ENCODE measurements at regions not wholly inside any gene's neighbourhood (a gene's known extent, or its start where the extent isn't known, plus 50 kb on each side); places are given as distances from the start of the nearest gene placed in this dataset.

GRCh38 chr7:54397836-54398612 lies 144.2 kb upstream of the VSTM2A start:
- no peak for TF ChIP-seq CTCF (IDR thresholded peaks at IDR 0.05)
- TF ChIP-seq TCF7L2 (IDR thresholded peaks at IDR 0.05; ENCODE audit: low read depth, low read length) = no peak
- TF ChIP-seq POLR2AphosphoS5 (IDR thresholded peaks at IDR 0.05; ENCODE audit: low read depth, low read length) = no peak
- TF ChIP-seq REST (IDR thresholded peaks at IDR 0.05; ENCODE audit: insufficient read depth in 1 of 2, low read depth in 2 of 2, low read length in 1 of 2) = no peak
- TF ChIP-seq SIN3A (IDR thresholded peaks at IDR 0.05; ENCODE audit: borderline replicate concordance, insufficient read depth, low read depth, low read length) = no peak
- CTCF ChIA-PET = no interaction called here
- ATAC-seq = peak; percentile 71
- Histone ChIP-seq H3K4me3 (ENCODE audit: low read depth in 2 of 2, low read length in 2 of 2) (no peak overlapping the region), H3K27ac (ENCODE audit: low read length) (no peak overlapping the region), H3K27me3 (ENCODE audit: control insufficient read depth, insufficient read depth, low read length) (no peaks in the 10 kb centered on the region), H3K4me1 (ENCODE audit: control insufficient read depth, insufficient read depth, low read length) (no peaks in the 10 kb centered on the region), H3K36me3 (ENCODE audit: control insufficient read depth, insufficient read depth, low read length) (no peaks in the 10 kb centered on the region), H3K9me3 (ENCODE audit: control insufficient read depth, insufficient read depth, low read depth, low read length) (no peaks in the 10 kb centered on the region)
- no peak for DNase-seq (ENCODE audit: low read depth, low spot score)
- in situ Hi-C loops (cut with HindIII; ENCODE audit: low pct_unique_long_range_greater_than_20kb, low sequenced_read_pairs) (no loop called here), intact Hi-C loops (cut with micrococcal nuclease; ENCODE audit: unreplicated experiment) (no loop called here)
- no TSS peak for BruUV-seq (replicated peaks)
- POLR2A ChIA-PET = no interaction called here

- BruUV-seq (replicated peaks) = no TSS peak
- POLR2A ChIA-PET = no interaction called here
- no peaks in the 10 kb centered on the region for H3K36me3 ChIP-seq (ENCODE audit: control insufficient read depth, insufficient read depth, low read length)
These were observed 143.3 kb upstream of the VSTM2A start for GRCh38 chr7:54398863-54399262.

More at GRCh38 chr7:54398863-54399262, 143.3 kb upstream of the VSTM2A start:
- CTCF ChIA-PET = no interaction called here
- intact Hi-C loops (cut with micrococcal nuclease; ENCODE audit: unreplicated experiment) (no loop called here), in situ Hi-C loops (cut with HindIII; ENCODE audit: low pct_unique_long_range_greater_than_20kb, low sequenced_read_pairs) (no loop called here)
- DNase-seq (ENCODE audit: low read depth, low spot score) (no peak), ATAC-seq (no peak)
- Histone ChIP-seq H3K4me1 (ENCODE audit: control insufficient read depth, insufficient read depth, low read length) (no peaks in the 10 kb centered on the region), H3K27me3 (ENCODE audit: control insufficient read depth, insufficient read depth, low read length) (no peaks in the 10 kb centered on the region), H3K9me3 (ENCODE audit: control insufficient read depth, insufficient read depth, low read depth, low read length) (no peaks in the 10 kb centered on the region), H3K4me3 (ENCODE audit: low read depth in 2 of 2, low read length in 2 of 2) (no peak overlapping the region), H3K27ac (ENCODE audit: low read length) (no peak overlapping the region)
- TF ChIP-seq POLR2AphosphoS5 (IDR thresholded peaks at IDR 0.05; ENCODE audit: low read depth, low read length) = no peak
- no peak for TF ChIP-seq REST (IDR thresholded peaks at IDR 0.05; ENCODE audit: insufficient read depth in 1 of 2, low read depth in 2 of 2, low read length in 1 of 2)
- no peak for TF ChIP-seq TCF7L2 (IDR thresholded peaks at IDR 0.05; ENCODE audit: low read depth, low read length)
- TF ChIP-seq CTCF (IDR thresholded peaks at IDR 0.05) = no peak
- no peak for TF ChIP-seq SIN3A (IDR thresholded peaks at IDR 0.05; ENCODE audit: borderline replicate concordance, insufficient read depth, low read depth, low read length)
